MM.1S (cell line): ENCODE measurements at regions not wholly inside any gene's neighbourhood (a gene's known extent, or its start where the extent isn't known, plus 50 kb on each side); places are given as distances from the start of the nearest gene placed in this dataset.

Experiments
- EZH2 ChIP-seq: fragments of 300-600 bp; sonication (generic); optimal IDR thresholded peaks from 2 replicates; pipeline ENCODE3; 2017; ENCODE audit warnings: low read depth, mild to moderate bottlenecking, antibody characterized with exemption, low read length, mixed read lengths
- TF ChIP-seq, protein P1 (sequence below): fragments of 300-600 bp; sonication (generic); IDR thresholded peaks from 2 replicates; pipeline ENCODE4 v1.5.1; 2016; ENCODE audit warnings: antibody characterized with exemption, low read length, mixed read lengths

GRCh38 chr18:40565805-40566509 lies 1389.1 kb upstream of the PIK3C3 start:
- TF ChIP-seq EZH2: no peak
- TF ChIP-seq, protein P1, sequence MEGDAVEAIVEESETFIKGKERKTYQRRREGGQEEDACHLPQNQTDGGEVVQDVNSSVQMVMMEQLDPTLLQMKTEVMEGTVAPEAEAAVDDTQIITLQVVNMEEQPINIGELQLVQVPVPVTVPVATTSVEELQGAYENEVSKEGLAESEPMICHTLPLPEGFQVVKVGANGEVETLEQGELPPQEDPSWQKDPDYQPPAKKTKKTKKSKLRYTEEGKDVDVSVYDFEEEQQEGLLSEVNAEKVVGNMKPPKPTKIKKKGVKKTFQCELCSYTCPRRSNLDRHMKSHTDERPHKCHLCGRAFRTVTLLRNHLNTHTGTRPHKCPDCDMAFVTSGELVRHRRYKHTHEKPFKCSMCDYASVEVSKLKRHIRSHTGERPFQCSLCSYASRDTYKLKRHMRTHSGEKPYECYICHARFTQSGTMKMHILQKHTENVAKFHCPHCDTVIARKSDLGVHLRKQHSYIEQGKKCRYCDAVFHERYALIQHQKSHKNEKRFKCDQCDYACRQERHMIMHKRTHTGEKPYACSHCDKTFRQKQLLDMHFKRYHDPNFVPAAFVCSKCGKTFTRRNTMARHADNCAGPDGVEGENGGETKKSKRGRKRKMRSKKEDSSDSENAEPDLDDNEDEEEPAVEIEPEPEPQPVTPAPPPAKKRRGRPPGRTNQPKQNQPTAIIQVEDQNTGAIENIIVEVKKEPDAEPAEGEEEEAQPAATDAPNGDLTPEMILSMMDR: no peak
